OCI-LY1 (cell line): ENCODE measurements at regions not wholly inside any gene's neighbourhood (a gene's known extent, or its start where the extent isn't known, plus 50 kb on each side); places are given as distances from the start of the nearest gene placed in this dataset.

Source experiments
- H2AFZ ChIP-seq: fragments of 200-600 bp; sonication (generic), shearing (Covaris generic); 2 replicates; pipeline ENCODE4 v1.6.0; 2014; ENCODE audit warnings: antibody characterized with exemption, mild to moderate bottlenecking, low read length
- H3F3A ChIP-seq: fragments of 200-600 bp; sonication (generic), shearing (Covaris generic); 2 replicates; pipeline ENCODE4 v1.6.0; 2014; ENCODE audit warnings: mild to moderate bottlenecking, antibody characterized with exemption, low read length, moderate library complexity; ENCODE audit not compliant: insufficient read depth
- H3K27ac ChIP-seq: fragments of 200-600 bp; sonication (generic); 2 replicates; pipeline ENCODE4 v1.5.1; 2014; ENCODE audit warnings: low read length, mixed run types, mild to moderate bottlenecking, low read depth; ENCODE audit not compliant: poor library complexity, severe bottlenecking
- H3K27me3 ChIP-seq: fragments of 200-600 bp; sonication (generic); 2 replicates; pipeline ENCODE4 v1.6.0; 2014; ENCODE audit warnings: antibody characterized with exemption, mild to moderate bottlenecking, low read length, moderate library complexity; ENCODE audit not compliant: insufficient read depth
- H3K36me3 ChIP-seq: fragments of 200-600 bp; sonication (generic); 2 replicates; pipeline ENCODE4 v1.6.1; 2014; ENCODE audit warnings: mild to moderate bottlenecking, antibody characterized with exemption, low read length, moderate library complexity, mixed read lengths; ENCODE audit not compliant: insufficient read depth
- H3K4me1 ChIP-seq: fragments of 200-600 bp; sonication (generic); 2 replicates; pipeline ENCODE4 v1.5.1; 2014; ENCODE audit warnings: mild to moderate bottlenecking, low read length, moderate library complexity; ENCODE audit not compliant: insufficient read depth, severe bottlenecking
- H3K4me2 ChIP-seq: fragments of 200-600 bp; sonication (generic), shearing (Covaris generic); 2 replicates; pipeline ENCODE4 v1.6.1; 2014; ENCODE audit warnings: low read length
- H3K4me3 ChIP-seq: fragments of 200-600 bp; sonication (generic); 2 replicates; pipeline ENCODE4 v1.5.1; 2014; ENCODE audit warnings: low read length, low read depth, mild to moderate bottlenecking, mixed read lengths; ENCODE audit not compliant: poor library complexity, severe bottlenecking
- H3K79me2 ChIP-seq: fragments of 200-600 bp; shearing (Covaris generic); 2 replicates; pipeline ENCODE4 v1.6.1; 2016; ENCODE audit warnings: mixed run types, low read length, mixed read lengths; ENCODE audit not compliant: insufficient read depth
- H3K9ac ChIP-seq: fragments of 200-600 bp; sonication (generic), shearing (Covaris generic); 2 replicates; pipeline ENCODE4 v1.6.1; 2014; ENCODE audit warnings: mild to moderate bottlenecking, low read length, mixed read lengths
- H3K9me2 ChIP-seq: fragments of 200-600 bp; sonication (generic), shearing (Covaris generic); 2 replicates; pipeline ENCODE4 v1.6.1; 2014; ENCODE audit warnings: low read depth, mild to moderate bottlenecking, low read length, mixed read lengths
- H3K9me3 ChIP-seq: fragments of 200-600 bp; shearing (Covaris generic); 2 replicates; pipeline ENCODE4 v1.6.1; 2014; ENCODE audit warnings: low read length, mixed read lengths
- H4K20me1 ChIP-seq: fragments of 200-600 bp; sonication (generic), shearing (Covaris generic); 2 replicates; pipeline ENCODE4 v1.6.0; 2016; ENCODE audit warnings: mild to moderate bottlenecking, low read length; ENCODE audit not compliant: insufficient read depth
- CTCF ChIP-seq: fragments of 200-600 bp; sonication (generic), shearing (Covaris generic); IDR thresholded peaks from 2 replicates; pipeline ENCODE4 v1.5.1; 2017; ENCODE audit warnings: mild to moderate bottlenecking, antibody characterized with exemption, low read length, moderate library complexity, mixed read lengths
- EZH2 ChIP-seq: fragments of 200-600 bp; sonication (generic), shearing (Covaris generic); IDR thresholded peaks from 2 replicates; pipeline ENCODE4 v1.8.0; 2017; ENCODE audit warnings: borderline replicate concordance, mixed run types, mild to moderate bottlenecking, antibody characterized with exemption, low read length, moderate library complexity, mixed read lengths

GRCh38 chr2:167431949-167432348, 543.7 kb downstream of the XIRP2 start:
- Histone ChIP-seq H3K79me2 (no peaks in the 10 kb centered on the region), H2AFZ (no peak overlapping the region), H3K9me2 (no peaks in the 10 kb centered on the region), H3F3A (no peaks in the 10 kb centered on the region), H3K4me3 (no peak overlapping the region), H3K36me3 (no peaks in the 10 kb centered on the region), H3K27me3 (no peaks in the 10 kb centered on the region), H3K27ac (no peak overlapping the region), H3K9ac (no peak overlapping the region), H4K20me1 (no peaks in the 10 kb centered on the region), H3K4me2 (no peak overlapping the region), H3K9me3 (no peaks in the 10 kb centered on the region), H3K4me1 (no peaks in the 10 kb centered on the region)
- TF ChIP-seq EZH2 (no peak), CTCF (no peak)

- no peaks in the 10 kb centered on the region for H4K20me1 ChIP-seq
- no peak overlapping the region for H3K4me2 ChIP-seq
- H3K4me1 ChIP-seq = no peaks in the 10 kb centered on the region
- H2AFZ ChIP-seq = no peak overlapping the region
- no peaks in the 10 kb centered on the region for H3F3A ChIP-seq
- TF ChIP-seq CTCF (no peak), EZH2 (no peak)
- H3K9me2 ChIP-seq = no peaks in the 10 kb centered on the region
- H3K27me3 ChIP-seq = no peaks in the 10 kb centered on the region
- no peak overlapping the region for H3K27ac ChIP-seq
- no peaks in the 10 kb centered on the region for H3K36me3 ChIP-seq
- no peak overlapping the region for H3K9ac ChIP-seq
- H3K4me3 ChIP-seq = no peak overlapping the region
- H3K79me2 ChIP-seq = no peaks in the 10 kb centered on the region
- H3K9me3 ChIP-seq = no peaks in the 10 kb centered on the region
These were observed 542.2 kb downstream of the XIRP2 start for GRCh38 chr2:167430447-167430846.

- no peaks in the 10 kb centered on the region for H3K36me3 ChIP-seq
- TF ChIP-seq EZH2 (no peak), CTCF (no peak)
- H3K79me2 ChIP-seq = no peaks in the 10 kb centered on the region
- no peaks in the 10 kb centered on the region for H3K9me3 ChIP-seq
- no peaks in the 10 kb centered on the region for H4K20me1 ChIP-seq
- H3K9ac ChIP-seq = no peak overlapping the region
- no peaks in the 10 kb centered on the region for H3K9me2 ChIP-seq
- H3K27ac ChIP-seq = no peak overlapping the region
- no peak overlapping the region for H2AFZ ChIP-seq
- no peaks in the 10 kb centered on the region for H3K4me1 ChIP-seq
- no peak overlapping the region for H3K4me3 ChIP-seq
- H3F3A ChIP-seq = no peaks in the 10 kb centered on the region
- H3K4me2 ChIP-seq = no peak overlapping the region
- no peaks in the 10 kb centered on the region for H3K27me3 ChIP-seq
These were observed 536.8 kb downstream of the XIRP2 start for GRCh38 chr2:167424803-167425755.
